GM23248 (cell line): ENCODE measurements at regions not wholly inside any gene's neighbourhood (a gene's known extent, or its start where the extent isn't known, plus 50 kb on each side); places are given as distances from the start of the nearest gene placed in this dataset.

Experiments
- EZH2 ChIP-seq: fragments of 200-600 bp; sonication (generic); IDR thresholded peaks from 2 replicates; pipeline ENCODE4 v1.6.1; 2018; ENCODE audit warnings: antibody characterized with exemption, mild to moderate bottlenecking; ENCODE audit not compliant: insufficient read depth, poor library complexity, severe bottlenecking
- EZH2phosphoT487 ChIP-seq: fragments of 200-600 bp; sonication (generic); IDR thresholded peaks from 2 replicates; pipeline ENCODE4 v1.6.1; 2018; ENCODE audit warnings: antibody characterized with exemption, moderate library complexity, mild to moderate bottlenecking, low read depth; ENCODE audit not compliant: insufficient read depth

DNA sequence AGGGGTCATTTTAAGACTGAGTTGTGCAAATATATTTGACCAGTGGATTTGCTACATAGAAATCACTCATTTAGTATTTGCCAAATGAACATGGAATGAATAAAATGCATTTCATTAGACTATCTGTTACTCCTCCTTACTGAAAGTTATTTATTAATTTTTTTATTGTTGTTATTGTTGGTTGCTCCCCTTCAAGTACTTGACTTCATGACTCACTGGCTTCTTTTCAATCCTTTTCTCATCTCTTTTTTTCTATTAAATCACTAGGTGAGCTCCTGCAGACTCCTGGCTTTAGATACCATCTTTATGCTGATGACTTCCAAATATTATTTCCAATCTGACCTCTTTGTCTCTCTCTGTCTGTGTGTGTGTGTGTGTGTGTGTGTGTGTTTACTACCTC is 192.2 kb upstream of the FAM83B start:
- TF ChIP-seq EZH2 (no peak), EZH2phosphoT487 (no peak)
